MM.1S (cell line): ENCODE measurements at regions not wholly inside any gene's neighbourhood (a gene's known extent, or its start where the extent isn't known, plus 50 kb on each side); places are given as distances from the start of the nearest gene placed in this dataset.

ENCODE experiments used
- EZH2 ChIP-seq: fragments of 300-600 bp; sonication (generic); optimal IDR thresholded peaks from 2 replicates; pipeline ENCODE3; 2017; ENCODE audit warnings: low read depth, mild to moderate bottlenecking, antibody characterized with exemption, low read length, mixed read lengths
- EZH2phosphoT487 ChIP-seq: fragments of 300-600 bp; sonication (generic); IDR thresholded peaks from 2 replicates; pipeline ENCODE4 v1.6.1; 2018; ENCODE audit warnings: antibody characterized with exemption, low read length
- TF ChIP-seq, protein P1 (sequence below): fragments of 300-600 bp; sonication (generic); IDR thresholded peaks from 2 replicates; pipeline ENCODE4 v1.5.1; 2016; ENCODE audit warnings: antibody characterized with exemption, low read length, mixed read lengths

- TF ChIP-seq, protein P1, sequence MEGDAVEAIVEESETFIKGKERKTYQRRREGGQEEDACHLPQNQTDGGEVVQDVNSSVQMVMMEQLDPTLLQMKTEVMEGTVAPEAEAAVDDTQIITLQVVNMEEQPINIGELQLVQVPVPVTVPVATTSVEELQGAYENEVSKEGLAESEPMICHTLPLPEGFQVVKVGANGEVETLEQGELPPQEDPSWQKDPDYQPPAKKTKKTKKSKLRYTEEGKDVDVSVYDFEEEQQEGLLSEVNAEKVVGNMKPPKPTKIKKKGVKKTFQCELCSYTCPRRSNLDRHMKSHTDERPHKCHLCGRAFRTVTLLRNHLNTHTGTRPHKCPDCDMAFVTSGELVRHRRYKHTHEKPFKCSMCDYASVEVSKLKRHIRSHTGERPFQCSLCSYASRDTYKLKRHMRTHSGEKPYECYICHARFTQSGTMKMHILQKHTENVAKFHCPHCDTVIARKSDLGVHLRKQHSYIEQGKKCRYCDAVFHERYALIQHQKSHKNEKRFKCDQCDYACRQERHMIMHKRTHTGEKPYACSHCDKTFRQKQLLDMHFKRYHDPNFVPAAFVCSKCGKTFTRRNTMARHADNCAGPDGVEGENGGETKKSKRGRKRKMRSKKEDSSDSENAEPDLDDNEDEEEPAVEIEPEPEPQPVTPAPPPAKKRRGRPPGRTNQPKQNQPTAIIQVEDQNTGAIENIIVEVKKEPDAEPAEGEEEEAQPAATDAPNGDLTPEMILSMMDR: no peak
- TF ChIP-seq EZH2 (no peak), EZH2phosphoT487 (no peak)
These were observed 275.1 kb upstream of the IMPG1 start for GRCh38 chr6:76347539-76347938.
